GM12864 (cell line): ENCODE measurements at regions not wholly inside any gene's neighbourhood (a gene's known extent, or its start where the extent isn't known, plus 50 kb on each side); places are given as distances from the start of the nearest gene placed in this dataset.

Experiments
- DNase-seq: peaks from one replicate; pipeline ENCODE4 v3.0.0-alpha.2; 2011; ENCODE audit warnings: low read depth
- H3K4me3 ChIP-seq: 2 replicates; pipeline ENCODE4 v1.5.1; 2011; ENCODE audit warnings: mild to moderate bottlenecking, low read depth, low read length, control low read depth
- TF ChIP-seq, protein P1 (sequence below): IDR thresholded peaks from 2 replicates; pipeline ENCODE4 v1.5.1; 2011; ENCODE audit warnings: low read depth, mild to moderate bottlenecking, moderate library complexity, low read length, control low read depth, inconsistent platforms; ENCODE audit errors: missing control alignments

DNA sequence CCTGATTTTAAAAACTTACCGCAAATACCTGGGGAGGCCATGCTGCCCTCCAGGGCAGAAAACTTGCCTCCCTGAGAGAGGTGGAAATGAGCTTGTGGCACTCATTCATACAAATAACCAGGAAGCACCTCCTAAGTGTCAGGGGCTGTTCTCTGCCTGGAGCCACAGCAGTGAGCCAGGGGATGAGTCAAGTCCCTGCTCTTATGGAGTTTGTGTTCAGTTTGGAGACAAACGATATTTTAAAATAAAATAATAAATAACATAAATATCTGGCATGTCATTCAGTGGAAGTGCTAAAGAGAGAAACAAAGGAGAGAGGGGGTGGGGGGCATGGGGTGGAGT lies 313.8 kb downstream of the C16orf95 start:
- TF ChIP-seq, protein P1, sequence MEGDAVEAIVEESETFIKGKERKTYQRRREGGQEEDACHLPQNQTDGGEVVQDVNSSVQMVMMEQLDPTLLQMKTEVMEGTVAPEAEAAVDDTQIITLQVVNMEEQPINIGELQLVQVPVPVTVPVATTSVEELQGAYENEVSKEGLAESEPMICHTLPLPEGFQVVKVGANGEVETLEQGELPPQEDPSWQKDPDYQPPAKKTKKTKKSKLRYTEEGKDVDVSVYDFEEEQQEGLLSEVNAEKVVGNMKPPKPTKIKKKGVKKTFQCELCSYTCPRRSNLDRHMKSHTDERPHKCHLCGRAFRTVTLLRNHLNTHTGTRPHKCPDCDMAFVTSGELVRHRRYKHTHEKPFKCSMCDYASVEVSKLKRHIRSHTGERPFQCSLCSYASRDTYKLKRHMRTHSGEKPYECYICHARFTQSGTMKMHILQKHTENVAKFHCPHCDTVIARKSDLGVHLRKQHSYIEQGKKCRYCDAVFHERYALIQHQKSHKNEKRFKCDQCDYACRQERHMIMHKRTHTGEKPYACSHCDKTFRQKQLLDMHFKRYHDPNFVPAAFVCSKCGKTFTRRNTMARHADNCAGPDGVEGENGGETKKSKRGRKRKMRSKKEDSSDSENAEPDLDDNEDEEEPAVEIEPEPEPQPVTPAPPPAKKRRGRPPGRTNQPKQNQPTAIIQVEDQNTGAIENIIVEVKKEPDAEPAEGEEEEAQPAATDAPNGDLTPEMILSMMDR: no peak
- DNase-seq: no peak
- no peak overlapping the region for H3K4me3 ChIP-seq

DNA sequence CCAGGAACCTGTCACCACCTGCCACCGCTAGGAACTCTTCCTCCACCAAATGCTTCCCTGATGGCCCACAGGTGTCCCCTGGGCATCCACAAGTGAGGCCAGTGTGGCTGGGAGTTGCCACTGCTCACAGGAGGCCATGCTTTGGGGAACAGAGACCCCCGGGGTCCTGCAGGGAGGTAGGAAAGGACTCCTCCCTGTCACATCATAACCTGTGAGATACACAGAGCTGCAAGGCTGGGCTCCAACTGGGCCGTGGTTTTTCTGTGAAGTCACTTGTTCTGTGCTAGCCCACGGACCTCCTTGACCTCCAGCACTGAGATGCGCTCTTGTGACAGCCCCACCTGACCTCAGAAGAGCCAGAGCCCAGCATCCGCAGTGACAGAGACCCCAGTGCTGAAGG lies 311.2 kb downstream of the C16orf95 start:
- TF ChIP-seq, protein P1: no peak
- H3K4me3 ChIP-seq: no peak overlapping the region
- no peak for DNase-seq

DNA sequence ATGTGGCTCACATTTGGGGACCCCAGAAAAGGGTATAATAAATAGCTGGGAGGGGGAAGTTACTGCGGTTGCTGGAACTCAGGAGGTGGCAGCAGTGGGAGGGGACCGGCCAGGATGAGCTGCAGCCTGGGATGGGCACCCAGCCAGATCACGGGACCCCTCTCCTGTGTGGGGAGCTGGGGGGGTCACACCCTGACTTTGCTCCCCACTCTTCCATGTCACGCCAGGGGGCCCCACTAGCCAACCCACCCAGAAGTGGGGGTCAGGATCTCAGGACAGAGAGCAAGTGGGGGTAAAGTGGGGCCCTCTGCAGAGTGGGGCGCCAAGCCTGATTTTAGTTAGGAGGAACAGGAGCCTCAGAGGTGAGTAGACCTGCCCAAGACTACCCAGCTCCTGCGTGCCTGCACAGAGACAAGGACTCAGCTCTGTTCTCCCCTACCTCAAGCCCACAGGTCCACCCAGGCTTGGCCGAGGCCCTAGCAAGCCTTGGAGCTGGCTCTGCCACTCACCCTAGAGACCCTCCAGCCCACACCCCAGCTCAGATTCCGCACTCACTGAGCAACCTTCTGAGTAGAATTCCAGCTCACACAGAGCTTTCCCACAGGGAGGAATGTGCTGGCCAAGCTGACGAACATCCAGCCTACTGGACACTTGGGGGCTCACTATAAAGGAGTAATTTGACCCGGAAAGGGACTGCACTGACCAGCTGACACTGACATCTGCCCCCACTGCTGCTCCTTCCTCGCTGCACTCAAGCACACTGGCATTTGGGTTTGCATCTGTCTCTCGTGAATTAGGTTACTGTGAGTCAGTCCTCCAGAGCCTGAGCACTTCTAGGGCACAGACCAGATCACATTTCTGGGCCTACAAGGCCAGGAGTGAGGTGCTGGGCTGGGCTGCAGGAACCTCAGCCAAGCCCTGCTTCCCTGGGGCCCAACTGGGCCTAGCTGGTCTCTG lies 310.1 kb downstream of the C16orf95 start:
- TF ChIP-seq, protein P1: no peak
- DNase-seq: no peak
- no peak overlapping the region for H3K4me3 ChIP-seq

DNA sequence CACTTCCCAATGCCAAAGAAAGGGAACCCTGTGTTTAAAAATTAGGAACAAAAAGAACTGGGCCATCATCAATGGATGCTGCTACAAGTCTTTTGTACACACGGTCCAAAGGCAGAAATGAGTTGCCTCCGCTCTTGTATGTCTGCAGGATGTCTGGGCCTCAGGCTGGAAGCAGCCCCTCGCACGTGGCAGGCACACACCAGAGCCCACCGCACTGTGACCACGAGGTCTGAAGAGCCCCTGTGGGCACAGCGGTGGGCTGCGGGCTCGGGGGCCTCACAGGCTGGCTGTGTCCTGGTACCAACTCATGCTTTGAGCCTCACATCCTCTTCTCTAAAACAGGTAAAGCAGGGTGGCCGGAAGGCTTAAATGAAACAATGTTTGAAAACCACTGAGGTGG lies 309.3 kb downstream of the C16orf95 start:
- DNase-seq: no peak

DNA sequence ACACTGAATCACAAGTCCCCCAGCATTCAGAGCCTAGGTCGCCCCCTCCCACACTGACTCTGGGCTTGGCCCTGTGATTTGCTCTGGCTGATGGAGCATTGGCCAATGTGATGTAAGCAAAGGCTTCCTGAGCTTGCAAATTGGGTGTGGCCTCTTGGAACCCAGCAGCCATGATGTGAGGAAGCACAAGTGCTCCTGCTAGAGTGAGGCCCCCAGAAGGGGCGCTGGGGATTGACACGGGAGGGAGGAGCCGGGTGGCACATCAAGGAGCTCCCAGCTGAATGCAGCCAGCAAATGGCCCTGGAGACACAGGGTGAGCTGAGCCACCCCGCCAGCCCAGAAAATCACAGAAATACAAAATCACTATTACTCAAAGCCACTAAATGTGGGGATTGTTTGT lies 308.5 kb downstream of the C16orf95 start:
- TF ChIP-seq, protein P1: no peak
- no peak for DNase-seq
- no peak overlapping the region for H3K4me3 ChIP-seq

More for the DNA sequence above, 309.3 kb downstream of the C16orf95 start:
- H3K4me3 ChIP-seq: no peak overlapping the region
- TF ChIP-seq, protein P1: no peak

DNA sequence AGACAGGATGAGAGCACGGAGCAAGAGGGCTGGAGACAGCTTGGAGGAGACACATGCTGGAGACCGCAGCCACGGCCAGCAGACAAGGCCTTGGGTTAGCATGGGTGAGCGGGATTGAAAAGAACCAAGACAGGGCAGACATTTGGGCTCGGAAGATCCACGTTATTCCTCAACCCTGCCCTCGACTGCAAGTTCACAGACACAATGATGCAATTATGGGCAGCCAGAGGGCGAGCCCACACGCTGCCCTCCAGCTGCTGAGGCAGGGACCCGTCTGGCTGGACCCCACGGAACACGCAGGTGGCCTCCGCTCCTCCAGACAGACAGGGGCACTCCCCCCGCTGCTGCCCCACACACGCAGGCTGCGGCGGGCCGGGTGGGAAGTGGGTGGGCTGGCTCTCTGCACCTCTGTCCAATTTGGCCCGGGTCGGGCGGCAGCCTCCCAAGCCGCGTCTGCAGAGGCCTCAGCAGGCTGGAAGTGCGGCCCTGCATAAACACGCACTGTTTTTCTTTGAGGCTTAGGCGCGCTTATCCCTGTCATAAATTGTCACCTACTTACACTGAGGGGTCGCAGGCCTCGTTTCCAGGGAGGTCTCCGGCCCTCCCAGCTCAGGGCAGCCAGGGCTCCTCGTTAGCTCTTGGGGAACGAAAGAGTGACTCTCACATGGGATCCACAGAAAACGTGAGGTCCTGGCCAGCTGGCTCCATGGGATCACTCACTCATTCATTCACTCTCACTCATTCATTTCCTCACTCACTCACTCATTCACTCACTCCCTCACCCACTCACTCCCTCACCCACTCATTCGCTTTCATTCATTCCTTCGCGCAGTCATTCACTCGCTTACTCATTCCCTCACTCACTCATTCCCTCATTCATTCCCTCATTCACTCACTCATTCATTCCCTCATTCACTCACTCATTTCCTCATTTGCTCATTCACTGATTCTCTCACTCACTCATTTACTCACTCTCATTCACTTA lies 303.9 kb downstream of the C16orf95 start:
- H3K4me3 ChIP-seq: no peak overlapping the region
- TF ChIP-seq, protein P1: no peak
- DNase-seq: no peak
